ENCODE measurements at regions not wholly inside any gene's neighbourhood (a gene's known extent, or its start where the extent isn't known, plus 50 kb on each side); places are given as distances from the start of the nearest gene placed in this dataset.

- ChIA-PET POLR2A (ENCODE audit: partially characterized antibody) (no interaction called here), CTCF (ENCODE audit: partially characterized antibody) (interaction anchor here (0.5 to 1.2 kb wide), 6 partner anchors 38 to 350 kb away, joined by 3 read pairs; no protein-coding TSS in a partner anchor)
Observed at GRCh38 chr5:109921735-109922380, 232.1 kb downstream of the MAN2A1 start.

More at GRCh38 chr5:109921735-109922380, 232.1 kb downstream of the MAN2A1 start:
- Histone ChIP-seq H4K91ac (replicated peaks; ENCODE audit: insufficient read length, low read length) (no peak overlapping the region), H3K79me2 (ENCODE audit: control insufficient read depth in 1 of 2, insufficient read depth in 2 of 2, low read length in 2 of 2) (no peaks in the 10 kb centered on the region), H2BK15ac (ENCODE audit: low read length) (no peak overlapping the region), H2AFZ (ENCODE audit: low read length) (no peak overlapping the region), H3K4me1 (replicated peaks in 1 of 4; ENCODE audit: control insufficient read depth in 3 of 4, insufficient read depth in 4 of 4, low read length in 3 of 4) (no peaks in the 10 kb centered on the region), H3K4ac (replicated peaks; ENCODE audit: insufficient read length, low read depth, low read length) (no peak overlapping the region), H3K18ac (ENCODE audit: extremely low read depth, low read length) (no peak overlapping the region), H3K9ac (replicated peaks in 1 of 4; ENCODE audit: extremely low read depth in 1 of 4, low read depth in 3 of 4, low read length in 3 of 4) (no peak overlapping the region), H4K8ac (ENCODE audit: extremely low read depth, insufficient read depth, low read length) (no peak overlapping the region), H3K4me3 (ENCODE audit: extremely low read depth in 1 of 4, insufficient read depth in 2 of 4, low read depth in 3 of 4, low read length in 4 of 4) (no peak overlapping the region), H3K4me2 (ENCODE audit: insufficient read depth in 1 of 2, low read depth in 2 of 2, low read length in 2 of 2) (no peak overlapping the region), H3K9me3 (ENCODE audit: insufficient read depth in 2 of 2, low read depth in 1 of 2, low read length in 1 of 2) (no peaks in the 10 kb centered on the region), H2AK5ac (ENCODE audit: low read depth, low read length) (no peak overlapping the region), H3K23ac (ENCODE audit: insufficient read length) (no peak overlapping the region), H2BK20ac (ENCODE audit: low read length) (peak overlapping the region; percentile 27; the same call in 1 of the 2 replicates), H2BK120ac (replicated peaks; ENCODE audit: low read depth, low read length) (no peak overlapping the region), H3K36me3 (ENCODE audit: control insufficient read depth in 2 of 4, insufficient read depth in 4 of 4, low read length in 3 of 4) (no peaks in the 10 kb centered on the region), H3K27ac (ENCODE audit: low read depth, low read length) (no peak overlapping the region), H2BK12ac (ENCODE audit: low read depth, low read length) (no peak overlapping the region), H3K14ac (ENCODE audit: insufficient read length) (no peak overlapping the region), H3K23me2 (ENCODE audit: low read depth, low read length) (no peaks in the 10 kb centered on the region), H2BK5ac (ENCODE audit: low read depth, low read length) (no peak overlapping the region), H4K5ac (ENCODE audit: insufficient read length, low read depth, low read length) (no peak overlapping the region), H4K20me1 (replicated peaks in 1 of 2; ENCODE audit: control insufficient read depth in 1 of 2, insufficient read depth in 2 of 2, low read length in 2 of 2) (no peaks in the 10 kb centered on the region), H3K79me1 (ENCODE audit: low read depth, low read length) (no peaks in the 10 kb centered on the region), H3K27me3 (replicated peaks in 1 of 4; ENCODE audit: control insufficient read depth in 3 of 4, extremely low read depth in 1 of 4, insufficient read depth in 3 of 4, low read length in 3 of 4) (no peaks in the 10 kb centered on the region), H3K56ac (replicated peaks; ENCODE audit: insufficient read length, low read depth, low read length) (no peak overlapping the region)
- WGBS, 2 experiments (ENCODE audit: extremely low coverage in 1 of 2, insufficient coverage in 1 of 2, insufficient read length in 1 of 2, insufficient replicate concordance in 2 of 2, low coverage in 1 of 2, low lambda C conversion rate in 2 of 2, missing lambda C conversion rate in 1 of 2): 85% methylated on average over 5 of the region's 5 CpGs; no CpG with 5 or more reads in 1 of the 2 experiments
- no peak for DNase-seq (ENCODE audit: low read depth in 1 of 2, low spot score in 2 of 2)
- FAIRE-seq: no peak
- no peak for TF ChIP-seq ZNF274 (IDR thresholded peaks at IDR 0.05; ENCODE audit: borderline replicate concordance, extremely low read depth, low read length)
- TF ChIP-seq CTBP2 (IDR thresholded peaks at IDR 0.05; ENCODE audit: borderline replicate concordance, insufficient read depth, insufficient read length, low read length): no peak
- TF ChIP-seq TCF12 (IDR thresholded peaks at IDR 0.05; ENCODE audit: low read depth, low read length): no peak
- no peak for TF ChIP-seq CHD2 (IDR thresholded peaks at IDR 0.05; ENCODE audit: low read length)
- no peak for TF ChIP-seq GABPA (IDR thresholded peaks at IDR 0.05; ENCODE audit: borderline replicate concordance, insufficient read depth, low read length)
